GM20431 (cell line): ENCODE measurements at regions not wholly inside any gene's neighbourhood (a gene's known extent, or its start where the extent isn't known, plus 50 kb on each side); places are given as distances from the start of the nearest gene placed in this dataset.

Experiments
- in situ Hi-C: fragments of 300-500 bp; cut with MseI, MboI; formaldehyde crosslinking; loops from one replicate; pipeline ENCODE4 v1.15.0; 2020; ENCODE audit warnings: low sequenced_read_pairs; ENCODE audit not compliant: unreplicated experiment

DNA sequence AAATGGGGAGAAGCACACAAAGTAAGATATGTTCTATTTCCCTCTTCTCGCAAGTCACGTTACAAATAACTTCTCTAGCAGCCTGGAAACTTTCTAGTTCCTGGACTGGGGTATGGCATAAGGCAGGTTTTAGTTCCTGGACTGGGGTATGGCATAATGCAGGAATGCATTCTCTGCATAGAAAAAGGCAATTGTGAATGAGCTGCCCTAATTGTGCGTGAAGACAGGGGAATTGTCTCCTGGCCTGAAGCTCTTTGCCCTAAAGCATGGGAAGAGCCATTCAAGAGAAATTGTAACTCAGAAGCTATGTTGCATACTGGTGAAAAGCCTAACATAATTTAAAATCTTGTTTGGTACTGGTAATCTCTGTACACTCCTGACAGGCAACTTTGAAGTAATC lies 54.3 kb upstream of the CBLB start:
- in situ Hi-C loops, result no loop called here

DNA sequence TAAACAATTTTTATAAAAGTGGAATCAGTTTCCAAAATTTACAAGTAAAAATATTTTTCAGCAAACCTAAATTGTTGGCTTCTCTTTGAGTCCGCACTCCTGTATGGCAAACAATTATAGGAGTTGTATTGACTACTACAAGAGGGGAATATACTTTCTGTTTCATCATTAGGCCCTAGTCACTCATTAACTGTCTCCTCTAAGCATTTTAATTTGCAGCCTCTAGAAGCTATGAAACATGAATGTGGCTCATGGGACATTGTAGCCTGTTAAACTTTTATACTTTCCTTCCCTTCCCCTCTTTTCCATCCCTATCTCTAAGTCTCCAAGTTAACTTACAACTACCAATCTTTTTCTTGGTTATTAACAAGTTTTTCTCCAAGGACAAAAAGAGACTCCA lies 58.9 kb upstream of the CBLB start:
- in situ Hi-C loops, result no loop called here

DNA sequence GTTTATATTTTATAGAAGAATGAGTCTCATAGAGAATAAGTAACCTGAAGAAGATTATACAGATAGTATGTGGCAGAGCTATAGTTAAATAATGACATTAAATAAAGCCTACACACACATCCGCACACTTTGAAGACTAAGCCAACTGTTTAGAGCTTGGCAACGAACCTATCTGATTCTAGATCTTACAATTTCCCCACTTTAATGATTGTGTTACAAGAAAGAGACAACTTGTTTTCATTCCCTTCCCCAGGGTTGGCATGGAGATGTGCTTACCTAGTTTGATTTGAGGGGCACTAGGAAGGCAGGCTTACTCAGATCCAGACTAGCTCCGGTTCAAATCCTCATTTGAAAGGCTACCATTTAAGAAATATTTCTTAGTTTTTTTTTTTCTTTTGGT lies 61.9 kb upstream of the CBLB start:
- in situ Hi-C loops, result no loop called here

DNA sequence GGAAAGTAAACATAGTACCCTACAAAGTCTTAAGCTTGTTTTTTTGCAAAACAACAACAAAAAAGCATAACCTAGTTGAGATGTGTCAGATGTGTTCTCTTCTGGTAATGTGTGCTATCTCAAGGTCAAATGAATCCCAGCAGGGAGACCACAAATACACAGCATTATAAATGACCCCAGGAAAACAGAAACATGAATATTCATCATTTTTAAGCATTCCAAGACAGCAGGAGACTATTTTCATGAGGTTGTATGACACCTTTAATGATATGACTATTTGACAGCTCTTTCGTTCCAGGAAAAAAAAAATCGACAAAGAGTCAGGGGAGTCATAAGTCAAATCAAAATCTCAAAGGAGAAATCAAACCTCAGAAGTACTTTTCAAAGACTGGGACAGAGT lies 62.7 kb upstream of the CBLB start:
- in situ Hi-C loops, result no loop called here

DNA sequence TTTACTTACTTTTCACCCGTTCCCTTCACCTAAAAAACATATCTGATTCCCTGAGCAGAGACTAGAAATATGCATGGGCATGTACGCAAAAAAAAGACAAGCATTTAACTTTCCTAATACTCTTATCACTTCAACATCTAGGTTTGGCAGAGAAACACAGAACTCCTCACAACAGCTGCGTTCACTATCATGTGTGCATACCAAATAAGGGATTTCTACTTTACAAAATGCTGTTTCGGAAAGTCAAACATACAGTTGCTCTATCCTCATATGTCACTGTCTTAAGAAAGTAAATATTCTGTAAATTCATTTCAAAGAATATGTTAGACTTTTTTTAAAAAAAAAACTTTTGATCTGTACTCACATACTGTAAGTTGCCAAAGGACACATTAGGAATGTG lies 65.1 kb upstream of the CBLB start:
- in situ Hi-C loops, result no loop called here

DNA sequence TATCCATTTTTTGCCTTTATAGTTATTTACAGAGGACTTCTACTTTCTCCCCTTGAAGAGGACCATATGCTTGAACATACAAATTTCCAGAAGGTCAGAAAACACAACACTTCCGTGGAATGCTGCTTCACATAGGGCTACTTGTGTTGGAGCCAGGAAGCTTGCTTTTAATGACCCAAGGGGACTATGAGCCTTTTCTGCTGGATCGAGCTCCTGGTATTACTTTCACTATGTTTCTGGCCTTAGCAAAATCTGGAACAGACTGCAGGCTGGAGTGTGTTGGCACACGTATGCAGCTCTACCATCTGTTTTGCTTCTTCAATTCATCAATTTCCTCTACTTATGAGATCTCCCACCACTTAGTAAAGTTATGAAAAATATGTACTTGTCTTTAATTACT lies 69.3 kb upstream of the CBLB start:
- in situ Hi-C loops, result no loop called here

DNA sequence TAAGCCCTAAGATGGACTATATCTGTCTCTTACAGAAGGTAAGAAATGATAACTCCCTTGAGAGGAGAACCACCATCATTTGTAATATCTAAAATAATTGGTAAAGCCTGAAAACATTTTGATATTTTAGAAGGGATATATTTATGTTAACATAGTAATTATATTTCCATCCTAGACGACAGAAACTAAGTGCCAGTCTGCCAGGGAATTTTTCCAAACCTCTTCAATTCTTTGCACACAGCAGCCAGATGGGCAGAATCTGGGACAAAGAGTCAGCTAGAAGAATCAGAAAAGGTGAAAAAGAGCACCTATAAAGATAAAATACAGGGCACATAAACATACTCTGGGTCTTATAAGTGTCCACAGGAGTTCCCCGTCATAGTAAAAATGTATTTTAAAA lies 70.0 kb upstream of the CBLB start:
- in situ Hi-C loops, result no loop called here

DNA sequence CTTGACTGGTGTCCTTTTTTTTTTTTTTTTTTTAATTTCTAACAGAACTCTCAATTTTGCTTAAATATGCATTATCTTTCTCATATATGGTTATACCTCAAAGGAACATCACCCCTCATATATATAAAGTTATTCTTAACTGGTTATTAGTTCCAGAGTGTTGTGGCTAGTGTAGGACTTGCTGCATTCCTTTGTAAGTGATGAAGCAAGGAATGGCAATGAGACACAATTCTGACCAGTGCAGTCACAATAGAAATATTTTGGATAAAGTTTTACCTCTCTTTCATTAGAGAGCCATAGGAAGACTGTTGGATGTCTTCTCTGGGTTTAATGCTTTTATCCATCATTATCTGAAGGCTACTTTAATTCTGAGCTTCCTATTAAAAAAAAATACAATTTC lies 75.5 kb upstream of the CBLB start:
- in situ Hi-C loops, result no loop called here

DNA sequence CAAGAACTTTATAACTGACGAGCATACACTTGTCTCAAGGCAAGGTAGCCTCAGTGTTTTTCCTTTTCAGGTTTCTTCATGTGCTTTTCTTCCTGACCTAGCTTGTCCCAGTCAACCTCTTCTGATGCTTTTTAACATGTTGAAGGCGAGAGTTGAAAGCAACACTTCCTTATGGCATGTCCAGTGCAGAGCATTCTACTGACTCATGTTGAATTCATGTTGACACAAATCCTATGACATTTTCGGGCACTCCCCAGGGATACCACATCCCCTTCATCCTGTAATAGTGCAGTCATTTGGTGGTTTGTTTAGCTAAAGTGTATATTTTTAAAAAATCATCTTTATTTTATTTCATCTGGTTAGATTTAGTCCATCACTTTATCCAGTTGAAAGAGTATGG lies 75.9 kb upstream of the CBLB start:
- in situ Hi-C loops, result no loop called here

DNA sequence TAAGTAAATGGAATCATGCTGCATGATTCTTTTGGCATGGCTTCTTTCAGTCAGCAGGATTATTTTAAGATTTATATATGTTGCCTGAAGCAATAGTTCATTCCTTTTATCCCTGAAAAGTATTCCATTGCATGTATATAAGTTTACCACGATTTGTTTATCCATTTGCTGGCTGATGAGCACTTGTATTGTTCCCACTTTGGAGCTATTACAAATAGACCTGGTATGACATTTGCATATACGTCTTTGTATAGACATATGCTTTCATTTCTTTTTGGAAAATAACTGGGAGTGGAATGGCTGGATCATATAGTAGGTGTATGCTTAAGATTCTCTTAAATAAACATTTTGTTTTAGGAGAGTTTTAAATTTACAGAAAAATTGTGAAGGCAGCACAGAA lies 79.3 kb upstream of the CBLB start:
- in situ Hi-C loops, result no loop called here

DNA sequence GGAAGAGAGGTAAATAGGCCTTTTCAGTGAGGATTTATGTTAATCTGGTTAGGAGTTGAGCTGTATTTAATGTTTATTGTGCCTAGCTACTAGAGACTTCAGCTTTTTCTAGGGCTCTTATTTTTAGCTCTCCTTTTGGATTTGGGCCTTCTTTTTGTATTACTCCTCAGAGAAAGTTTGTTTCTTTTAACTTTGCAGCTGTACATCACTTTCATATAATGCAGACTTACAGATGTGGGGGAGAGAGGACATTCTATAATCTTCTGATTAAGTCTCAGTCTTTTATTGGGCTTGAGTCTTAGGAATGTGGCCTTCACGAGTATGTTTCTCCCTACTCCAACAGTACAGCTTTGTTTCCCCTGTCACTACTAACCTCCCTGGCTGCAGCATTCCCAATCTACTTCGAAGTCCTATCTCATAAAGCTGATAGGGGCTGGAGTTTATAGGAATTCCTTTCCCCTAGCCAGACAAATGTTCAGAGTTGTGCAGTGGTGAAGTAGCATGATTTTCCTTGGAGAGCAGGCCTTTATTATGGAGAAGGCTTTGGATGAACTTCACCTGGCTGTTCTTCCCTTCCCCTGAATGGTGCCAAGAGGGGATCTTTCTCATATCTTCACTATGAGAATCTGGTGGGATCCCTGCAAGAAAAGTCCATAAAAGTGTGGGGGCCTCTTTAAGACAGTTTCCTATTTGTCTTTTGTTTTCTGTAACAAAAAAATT lies 82.2 kb upstream of the CBLB start:
- in situ Hi-C loops, result no loop called here

DNA sequence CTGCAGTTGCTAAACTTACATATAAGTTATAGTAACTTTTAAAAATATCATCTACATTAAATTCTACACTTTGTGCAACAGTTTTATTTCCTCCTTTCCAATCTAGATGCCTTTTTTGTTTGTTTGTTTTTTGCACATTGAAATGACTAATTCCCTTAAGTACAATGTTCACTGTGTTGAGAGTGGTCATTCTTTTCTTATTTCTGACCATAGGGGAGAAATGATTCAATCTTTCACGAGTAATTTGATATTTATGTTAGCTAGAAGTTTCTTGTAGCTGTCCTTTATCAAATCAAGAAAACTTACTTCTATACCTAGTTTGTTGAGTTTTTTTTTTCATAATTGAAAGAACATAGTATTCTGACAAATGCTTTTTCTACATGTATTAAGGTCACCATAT lies 85.0 kb upstream of the CBLB start:
- in situ Hi-C loops, result no loop called here

DNA sequence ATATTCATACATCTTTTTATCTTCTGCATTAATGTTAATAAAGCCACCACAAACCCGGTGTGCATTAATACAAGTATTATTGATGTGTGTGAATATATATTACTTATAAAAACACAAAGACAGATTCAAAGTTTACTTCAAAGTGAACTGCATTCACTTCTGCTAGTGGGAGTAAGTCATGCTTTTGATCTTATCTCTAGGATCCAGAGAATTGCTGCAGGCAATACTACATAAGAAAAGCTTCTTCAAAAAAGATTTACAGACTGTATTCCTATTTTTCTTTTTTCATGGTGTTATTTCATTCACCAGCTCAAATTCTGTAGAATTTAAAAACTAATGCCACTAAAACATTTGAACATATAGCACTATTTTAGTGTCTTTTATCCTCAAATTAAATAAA lies 87.5 kb upstream of the CBLB start:
- in situ Hi-C loops, result no loop called here

DNA sequence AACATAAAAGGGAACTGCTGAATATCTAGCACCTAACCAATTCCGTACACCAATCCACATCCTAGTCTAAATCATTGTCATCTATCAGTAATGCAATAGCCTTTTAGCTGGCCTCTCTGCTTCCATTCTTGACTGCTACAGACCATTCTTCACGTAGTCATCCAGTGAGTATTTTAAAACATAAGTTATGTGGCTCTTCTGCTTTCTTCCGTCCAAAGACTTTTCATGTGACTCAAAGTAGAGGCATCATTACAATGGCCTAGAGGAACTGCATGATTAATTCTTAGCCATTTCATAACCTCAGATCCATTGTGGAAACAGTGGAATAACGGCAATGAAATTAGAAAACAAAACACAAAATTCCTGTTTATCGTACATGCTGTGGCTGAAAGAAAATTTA lies 88.9 kb upstream of the CBLB start:
- in situ Hi-C loops, result no loop called here

DNA sequence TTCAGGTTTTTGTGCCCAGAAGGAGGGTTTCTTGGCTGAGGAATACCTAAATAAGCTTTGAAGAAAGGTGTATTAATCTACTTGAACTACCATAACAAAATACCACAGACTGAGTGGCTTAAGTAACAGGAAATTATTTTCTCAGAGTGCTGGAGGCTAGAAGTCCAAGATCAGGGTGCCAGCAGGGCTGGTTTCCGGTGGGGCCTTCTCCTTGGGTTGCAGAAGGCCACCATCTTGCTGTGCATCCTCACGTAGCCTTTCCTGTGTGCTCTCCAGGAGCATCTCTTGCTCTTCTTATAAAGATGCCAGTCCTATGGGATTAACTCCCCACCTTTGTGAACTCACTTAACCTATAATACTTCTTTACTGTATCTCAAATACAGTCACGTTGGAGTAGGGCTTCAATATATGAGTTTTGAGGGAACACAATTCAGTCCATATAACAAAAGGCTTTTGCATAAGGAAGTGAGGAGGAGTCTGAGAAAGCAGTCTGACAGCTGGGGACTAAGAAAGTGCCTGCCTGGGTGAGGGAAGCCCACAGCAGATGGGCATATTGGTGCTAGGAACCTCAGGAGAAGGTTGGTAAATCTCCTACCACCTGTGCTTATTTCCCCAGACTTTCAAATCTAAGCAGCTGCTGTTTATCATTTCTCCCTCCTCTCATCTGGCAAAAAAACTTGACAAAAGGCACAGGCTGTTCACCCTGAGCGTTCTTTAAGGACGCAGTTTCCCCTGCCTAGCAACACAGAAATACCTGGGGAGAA lies 89.6 kb upstream of the CBLB start:
- in situ Hi-C loops, result no loop called here

DNA sequence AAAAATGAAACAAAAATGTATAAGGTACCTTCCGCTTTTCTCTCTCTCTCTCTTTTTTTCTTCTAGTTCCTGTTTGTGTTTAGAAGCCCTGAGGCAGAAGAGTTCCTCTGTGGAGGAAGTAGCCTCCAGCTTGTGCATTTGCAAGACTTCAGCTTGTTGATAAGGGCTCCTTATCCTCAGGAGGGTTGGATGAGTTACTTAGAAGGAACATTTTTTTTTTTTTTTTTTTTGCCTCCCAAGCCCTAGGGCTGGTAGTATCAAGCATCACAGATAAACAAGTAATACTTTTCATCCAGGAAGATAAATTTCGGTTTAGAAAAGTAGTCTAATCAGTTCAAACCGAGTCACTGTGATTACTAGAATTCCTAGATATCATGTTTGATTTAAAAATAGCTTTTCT lies 91.0 kb upstream of the CBLB start:
- in situ Hi-C loops, result no loop called here

DNA sequence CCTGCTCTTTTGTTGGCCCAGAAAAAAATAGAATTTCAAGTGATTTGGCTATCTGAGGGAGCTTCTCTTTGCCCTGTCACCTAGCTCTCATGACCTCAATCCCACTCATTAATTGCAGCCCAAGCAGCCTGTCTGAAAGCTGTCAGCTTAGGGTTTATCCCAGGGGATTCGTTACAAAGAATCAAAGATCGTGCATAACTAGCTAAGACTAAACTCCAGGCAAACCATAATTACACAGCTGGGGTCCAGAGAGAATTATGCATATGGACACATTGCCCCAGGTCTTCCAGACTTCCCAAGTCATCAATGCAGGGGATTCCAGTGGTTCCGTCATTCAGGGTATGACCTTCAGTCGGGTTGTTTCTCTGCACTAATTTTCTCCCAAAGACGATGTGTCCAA lies 91.6 kb upstream of the CBLB start:
- in situ Hi-C loops, result no loop called here

DNA sequence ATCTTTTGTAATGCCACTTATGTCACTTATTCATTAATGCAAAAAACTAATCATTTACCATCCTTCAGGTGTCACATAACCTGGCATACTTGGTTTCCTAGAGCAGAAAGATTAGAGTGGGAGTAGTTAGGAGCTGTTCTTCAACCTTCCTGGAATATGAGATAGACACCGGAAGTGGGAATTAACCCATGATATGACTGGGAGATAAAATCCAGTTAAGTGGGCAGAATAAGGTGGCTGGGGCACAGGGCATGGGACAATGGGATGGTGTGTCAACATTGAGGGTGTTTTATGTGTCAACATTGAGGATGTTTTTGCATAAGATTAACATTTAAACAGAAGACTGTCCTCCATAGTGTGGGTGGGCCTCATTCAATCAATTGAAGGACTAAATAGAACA lies 94.3 kb upstream of the CBLB start:
- in situ Hi-C loops, result no loop called here

DNA sequence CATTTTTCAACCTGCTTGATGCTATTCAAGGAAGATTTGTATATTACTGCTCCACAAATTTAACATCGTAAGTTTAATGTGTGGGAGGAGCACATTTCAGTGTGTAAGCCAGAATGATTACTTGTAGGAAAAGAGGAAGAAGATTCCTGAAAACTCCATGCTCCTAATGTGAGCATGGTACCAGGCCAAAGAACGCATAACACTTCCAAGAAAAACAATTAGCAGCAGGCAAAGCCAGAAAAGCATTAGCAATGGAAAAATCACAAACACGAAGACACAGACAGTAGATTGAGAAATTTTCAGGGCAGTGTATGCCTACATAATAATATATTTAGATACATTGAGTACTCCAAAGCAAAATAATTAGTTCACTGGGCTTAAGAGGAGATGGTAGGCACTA lies 96.6 kb upstream of the CBLB start:
- in situ Hi-C loops, result no loop called here

DNA sequence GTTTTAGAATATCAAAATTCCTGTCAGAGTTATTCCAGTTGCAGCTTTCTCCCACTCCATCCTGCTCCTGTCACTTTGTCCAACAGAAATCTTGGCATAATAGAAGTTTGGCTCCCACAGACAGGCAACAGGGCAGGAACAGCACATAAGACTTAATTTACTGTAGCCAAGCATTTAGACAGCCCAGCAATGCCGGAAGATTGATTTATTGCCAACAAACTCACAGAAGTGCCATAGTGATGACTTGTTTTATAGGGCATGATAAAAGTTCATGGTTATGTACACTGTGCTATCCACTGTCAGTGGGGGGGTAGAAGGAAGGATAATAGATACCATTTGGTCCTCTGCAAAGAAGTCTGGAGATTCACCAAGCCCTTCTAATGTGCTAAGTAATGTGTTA lies 98.3 kb upstream of the CBLB start:
- in situ Hi-C loops, result no loop called here

DNA sequence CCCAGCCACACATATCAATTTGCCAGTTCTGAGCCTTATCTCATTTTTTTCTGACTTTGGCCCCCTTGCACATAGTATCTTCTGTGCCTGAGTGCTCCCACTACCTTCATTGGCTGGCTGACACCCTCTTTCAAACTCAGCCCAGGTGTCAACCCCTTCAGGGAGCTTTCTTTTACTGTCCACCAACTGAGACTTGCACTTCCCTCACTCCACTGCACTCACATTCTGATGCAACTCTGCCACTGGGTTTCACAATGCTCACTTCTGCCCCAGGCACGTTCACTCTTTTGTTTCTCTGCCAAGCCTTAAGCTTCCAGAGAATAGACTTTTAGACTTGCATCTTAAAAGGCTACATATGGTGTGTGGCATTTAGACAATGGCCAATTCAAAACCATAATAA lies 101.5 kb upstream of the CBLB start:
- in situ Hi-C loops, result no loop called here

DNA sequence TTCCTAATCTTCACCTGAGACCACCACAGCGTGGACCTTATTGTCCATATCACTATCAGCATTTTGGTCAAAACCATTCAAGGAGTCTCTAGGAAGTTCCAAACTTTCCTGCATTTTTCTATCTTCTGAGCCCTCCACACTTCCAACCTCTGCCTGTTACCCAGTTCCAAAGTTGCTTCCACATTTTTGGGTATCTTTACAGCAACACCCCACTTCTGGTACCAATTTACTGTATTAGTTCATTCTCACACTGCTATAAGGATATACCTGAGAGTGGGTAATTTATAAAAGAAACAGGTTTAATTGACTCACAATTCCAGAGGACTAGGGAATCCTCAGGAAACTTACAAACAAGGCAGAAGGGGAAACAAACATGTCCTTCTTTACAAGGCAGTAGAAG lies 103.3 kb upstream of the CBLB start:
- in situ Hi-C loops, result no loop called here
